GM13977 (cell line): ENCODE measurements at regions not wholly inside any gene's neighbourhood (a gene's known extent, or its start where the extent isn't known, plus 50 kb on each side); places are given as distances from the start of the nearest gene placed in this dataset.
"Not testable (repeated sequence)": the region's sequence is repeated elsewhere in the genome, so short reads cannot be mapped to it uniquely, and the experiment has no call there.

Source experiments
- DNase-seq: peaks from one replicate; pipeline ENCODE4 v3.0.0; 2012; ENCODE audit warnings: low spot score
- in situ Hi-C: fragments of 300-500 bp; cut with MboI; formaldehyde crosslinking; loops from one replicate; pipeline ENCODE4 v1.12.0; 2022; ENCODE audit warnings: low sequenced_read_pairs, low pct_unique_long_range_greater_than_20kb, mixed read lengths, inconsistent platforms; ENCODE audit not compliant: unreplicated experiment
- TF ChIP-seq, protein P1 (sequence below): IDR thresholded peaks from 2 replicates; pipeline ENCODE4 v1.5.1; 2012; ENCODE audit warnings: mild to moderate bottlenecking, control low read depth; ENCODE audit not compliant: insufficient read depth; ENCODE audit errors: extremely low read depth, missing control alignments

GRCh38 chr9:78905986-78906755 lies 609.2 kb downstream of the PSAT1 start:
- DNase-seq, result no peak
- TF ChIP-seq, protein P1, sequence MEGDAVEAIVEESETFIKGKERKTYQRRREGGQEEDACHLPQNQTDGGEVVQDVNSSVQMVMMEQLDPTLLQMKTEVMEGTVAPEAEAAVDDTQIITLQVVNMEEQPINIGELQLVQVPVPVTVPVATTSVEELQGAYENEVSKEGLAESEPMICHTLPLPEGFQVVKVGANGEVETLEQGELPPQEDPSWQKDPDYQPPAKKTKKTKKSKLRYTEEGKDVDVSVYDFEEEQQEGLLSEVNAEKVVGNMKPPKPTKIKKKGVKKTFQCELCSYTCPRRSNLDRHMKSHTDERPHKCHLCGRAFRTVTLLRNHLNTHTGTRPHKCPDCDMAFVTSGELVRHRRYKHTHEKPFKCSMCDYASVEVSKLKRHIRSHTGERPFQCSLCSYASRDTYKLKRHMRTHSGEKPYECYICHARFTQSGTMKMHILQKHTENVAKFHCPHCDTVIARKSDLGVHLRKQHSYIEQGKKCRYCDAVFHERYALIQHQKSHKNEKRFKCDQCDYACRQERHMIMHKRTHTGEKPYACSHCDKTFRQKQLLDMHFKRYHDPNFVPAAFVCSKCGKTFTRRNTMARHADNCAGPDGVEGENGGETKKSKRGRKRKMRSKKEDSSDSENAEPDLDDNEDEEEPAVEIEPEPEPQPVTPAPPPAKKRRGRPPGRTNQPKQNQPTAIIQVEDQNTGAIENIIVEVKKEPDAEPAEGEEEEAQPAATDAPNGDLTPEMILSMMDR, result no peak
- in situ Hi-C loops, result no loop called here

DNA sequence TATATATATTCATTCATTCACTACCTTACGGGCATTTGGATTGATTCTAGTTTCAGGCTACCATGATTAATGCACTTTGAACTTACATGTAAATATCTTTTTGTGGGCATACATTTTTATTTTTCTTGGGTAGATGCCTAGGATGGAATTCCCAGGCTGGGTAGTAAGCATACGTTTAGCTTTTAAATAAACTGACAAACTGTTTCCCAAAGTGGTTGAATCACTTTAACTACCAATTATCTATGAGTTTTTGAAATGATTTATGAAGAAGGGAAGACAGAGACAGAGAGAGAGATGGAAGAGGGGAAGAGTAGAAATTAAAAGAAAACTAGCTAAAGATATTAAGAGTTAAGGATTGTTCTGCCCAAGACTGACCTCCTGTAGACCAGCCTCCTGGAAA lies 612.6 kb downstream of the PSAT1 start:
- TF ChIP-seq, protein P1, result no peak
- no peak for DNase-seq
- in situ Hi-C loops, result no loop called here

GRCh38 chr9:78916884-78917283 lies 620.0 kb downstream of the PSAT1 start:
- in situ Hi-C loops, DNase-seq: not testable (repeated sequence)

DNA sequence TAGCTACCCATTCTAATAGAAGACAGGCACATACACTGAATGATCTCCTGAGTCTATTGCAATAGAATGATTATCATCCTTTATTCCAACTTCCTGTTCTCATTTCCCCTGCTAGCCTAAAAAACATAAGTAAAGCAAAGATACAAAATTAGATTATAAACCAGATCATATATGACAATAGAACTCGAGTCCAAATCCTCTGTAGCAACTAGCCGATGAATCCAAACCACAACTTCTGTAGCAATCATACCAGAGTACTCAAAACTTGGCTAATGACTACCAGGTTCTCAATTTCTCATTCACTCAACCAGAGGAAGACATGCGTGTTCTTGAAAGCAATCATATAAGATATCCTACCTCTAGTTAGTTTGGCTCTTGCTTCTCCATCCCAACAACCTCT lies 622.1 kb downstream of the PSAT1 start:
- in situ Hi-C loops, result no loop called here
- no peak for DNase-seq
- TF ChIP-seq, protein P1, result no peak

DNA sequence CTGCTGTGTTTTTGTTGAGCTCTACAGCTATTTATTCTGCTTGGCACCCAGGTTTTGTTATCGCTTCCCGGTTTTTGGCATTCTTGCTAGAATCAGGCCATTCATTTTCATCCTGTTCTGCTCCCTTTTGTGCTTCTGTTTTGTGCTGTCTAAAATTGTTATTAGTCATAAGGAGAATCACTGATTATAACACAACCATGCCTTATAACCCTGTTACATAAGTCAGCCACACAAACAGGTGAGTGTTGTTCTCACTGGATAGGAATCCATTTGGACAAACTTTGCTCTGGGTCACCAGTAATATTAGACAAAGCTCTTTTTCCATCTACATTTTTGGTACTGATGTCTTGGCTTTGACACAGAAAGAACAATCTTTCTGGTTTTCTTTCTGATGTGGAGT lies 622.8 kb downstream of the PSAT1 start:
- TF ChIP-seq, protein P1, result no peak
- in situ Hi-C loops, result no loop called here
- DNase-seq, result no peak

- TF ChIP-seq, protein P1, result no peak
- in situ Hi-C loops, result no loop called here
Measured at GRCh38 chr9:78921341-78921740, 624.4 kb downstream of the PSAT1 start.

DNA sequence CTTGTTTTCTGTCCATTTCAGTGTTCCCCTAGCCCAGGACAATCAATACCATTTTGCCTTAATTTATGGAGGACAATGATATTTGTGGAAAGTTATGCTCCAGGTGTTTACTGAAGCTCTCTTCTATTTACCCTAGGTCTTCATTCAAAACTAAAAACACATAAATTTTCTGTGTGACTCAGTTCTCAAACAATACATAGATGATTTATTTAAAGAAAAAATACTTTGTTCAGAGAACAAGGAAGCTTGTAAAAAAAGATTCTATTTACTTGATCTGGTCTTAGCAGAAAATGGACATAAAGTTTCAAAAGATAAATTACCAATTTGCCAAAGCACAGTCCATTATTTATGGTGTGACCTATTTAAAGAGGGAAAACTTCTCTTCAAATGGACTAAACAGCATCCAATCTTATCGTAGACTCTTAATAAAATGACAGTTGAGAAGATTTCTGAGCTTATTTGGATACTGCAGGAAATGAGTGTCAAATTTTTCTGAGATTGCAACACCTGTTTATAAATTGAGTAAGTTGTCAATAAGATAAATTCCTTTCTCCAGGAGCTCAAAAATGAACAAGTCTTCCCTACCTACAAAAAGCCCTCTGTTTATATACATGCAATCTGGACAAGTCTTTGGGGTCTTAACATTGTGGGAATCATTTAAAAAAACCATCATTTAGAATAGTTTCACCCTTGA lies 627.2 kb downstream of the PSAT1 start:
- TF ChIP-seq, protein P1, result no peak
- in situ Hi-C loops, result no loop called here
- no peak for DNase-seq

More at GRCh38 chr9:78921341-78921740, 624.4 kb downstream of the PSAT1 start:
- DNase-seq, result no peak
